ENCODE measurements at regions not wholly inside any gene's neighbourhood (a gene's known extent, or its start where the extent isn't known, plus 50 kb on each side); places are given as distances from the start of the nearest gene placed in this dataset.

GRCh38 chr5:3948838-3949237 lies 353.2 kb downstream of the IRX1 start:
- Mint-ChIP-seq H3K4me3 (no peak overlapping the region), H3K27ac (no peak overlapping the region), H3K9me3 (ENCODE audit: insufficient read depth) (peaks cover 2% of the 10 kb centered on the region), H3K4me1 (peaks cover 2% of the 10 kb centered on the region), H3K27me3 (no peaks in the 10 kb centered on the region)
- Histone ChIP-seq H3K36me3 (replicated peaks in 1 of 2; ENCODE audit: control extremely low read depth in 1 of 2, control insufficient read depth in 1 of 2, extremely low read depth in 1 of 2, insufficient read depth in 2 of 2, low read length in 1 of 2) (no peaks in the 10 kb centered on the region), H3K27ac (ENCODE audit: low read length in 2 of 2) (no peak overlapping the region), H3K79me2 (ENCODE audit: control insufficient read depth, insufficient read depth, low read length) (no peaks in the 10 kb centered on the region), H3K9ac (ENCODE audit: low read length) (no peak overlapping the region), H3K4me2 (replicated peaks; ENCODE audit: low read depth, low read length, poor library complexity, severe bottlenecking) (no peak overlapping the region), H3K9me3 (ENCODE audit: control extremely low read depth in 1 of 3, control insufficient read depth in 2 of 3, insufficient read depth in 1 of 3, low read length in 2 of 3) (peaks cover 0 to 10% (median 0%) of the 10 kb centered on the region in 3 donors), H3K4me1 (ENCODE audit: control insufficient read depth in 2 of 2, insufficient read depth in 2 of 2, low read length in 2 of 2) (no peaks in the 10 kb centered on the region), H3K4me3 (ENCODE audit: control extremely low read depth in 1 of 5, extremely low read depth in 1 of 5, insufficient read depth in 1 of 5, low read depth in 2 of 5, low read length in 4 of 5) (no peak overlapping the region), H4K20me1 (ENCODE audit: control insufficient read depth, insufficient read depth, low read length, poor library complexity, severe bottlenecking) (no peaks in the 10 kb centered on the region), H3K27me3 (replicated peaks in 1 of 4; ENCODE audit: control extremely low read depth in 1 of 4, control insufficient read depth in 3 of 4, insufficient read depth in 4 of 4, low read length in 3 of 4) (no peaks in the 10 kb centered on the region), H2AFZ (ENCODE audit: insufficient read depth, low read depth, low read length, poor library complexity, severe bottlenecking) (no peak overlapping the region)
- ChIA-PET POLR2A (no interaction called here), CTCF (no interaction called here)
- ATAC-seq (ENCODE audit: low read depth): no peak
- TF ChIP-seq EZH2 (IDR thresholded peaks at IDR 0.05; ENCODE audit: borderline replicate concordance, insufficient read depth, low read depth, low read length, poor library complexity, severe bottlenecking): no peak
- no peak for TF ChIP-seq CTCF (IDR thresholded peaks at IDR 0.05)
- intact Hi-C loops (cut with micrococcal nuclease): no loop called here
- 66% methylated on average over 4 of the region's 4 CpGs for WGBS (ENCODE audit: insufficient coverage)
- DNase-seq: no peak

DNA sequence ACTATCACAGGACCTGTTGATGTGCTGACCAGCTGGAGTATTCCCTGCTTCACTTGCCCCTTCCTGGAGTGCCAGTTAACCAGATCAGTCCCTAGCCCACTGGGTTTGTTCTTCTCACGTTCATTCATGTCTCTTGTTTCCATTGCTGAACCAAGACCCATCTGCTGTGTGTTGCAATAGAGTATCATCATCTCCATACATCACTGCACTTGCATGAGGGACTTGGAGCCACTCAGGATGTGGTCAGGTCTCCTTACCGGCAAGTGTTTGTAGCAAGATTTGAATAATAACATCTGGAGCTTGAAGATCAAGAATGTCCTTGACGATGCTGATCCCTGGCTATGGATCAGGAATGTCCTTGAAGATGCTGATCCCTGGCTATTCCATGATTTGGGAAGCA lies 358.6 kb downstream of the IRX1 start:
- Mint-ChIP-seq H3K27ac (no peak overlapping the region), H3K4me3 (no peak overlapping the region), H3K27me3 (no peaks in the 10 kb centered on the region), H3K4me1 (no peaks in the 10 kb centered on the region), H3K9me3 (ENCODE audit: insufficient read depth) (peaks cover 4% of the 10 kb centered on the region)
- DNase-seq: no peak
- TF ChIP-seq EZH2 (IDR thresholded peaks at IDR 0.05; ENCODE audit: borderline replicate concordance, insufficient read depth, low read depth, low read length, poor library complexity, severe bottlenecking) (no peak), CTCF (IDR thresholded peaks at IDR 0.05) (no peak)
- Histone ChIP-seq H3K36me3 (replicated peaks in 1 of 2; ENCODE audit: control extremely low read depth in 1 of 2, control insufficient read depth in 1 of 2, extremely low read depth in 1 of 2, insufficient read depth in 2 of 2, low read length in 1 of 2) (no peaks in the 10 kb centered on the region), H3K4me1 (ENCODE audit: control insufficient read depth in 2 of 2, insufficient read depth in 2 of 2, low read length in 2 of 2) (no peaks in the 10 kb centered on the region), H3K27me3 (replicated peaks in 1 of 4; ENCODE audit: control extremely low read depth in 1 of 4, control insufficient read depth in 3 of 4, insufficient read depth in 4 of 4, low read length in 3 of 4) (no peaks in the 10 kb centered on the region), H3K4me2 (replicated peaks; ENCODE audit: low read depth, low read length, poor library complexity, severe bottlenecking) (no peak overlapping the region), H2AFZ (ENCODE audit: insufficient read depth, low read depth, low read length, poor library complexity, severe bottlenecking) (no peak overlapping the region), H3K9me3 (ENCODE audit: control extremely low read depth in 1 of 3, control insufficient read depth in 2 of 3, insufficient read depth in 1 of 3, low read length in 2 of 3) (no peaks in the 10 kb centered on the region), H3K27ac (ENCODE audit: low read length in 2 of 2) (no peak overlapping the region), H3K9ac (ENCODE audit: low read length) (no peak overlapping the region), H3K4me3 (ENCODE audit: control extremely low read depth in 1 of 5, extremely low read depth in 1 of 5, insufficient read depth in 1 of 5, low read depth in 2 of 5, low read length in 4 of 5) (no peak overlapping the region), H4K20me1 (ENCODE audit: control insufficient read depth, insufficient read depth, low read length, poor library complexity, severe bottlenecking) (no peaks in the 10 kb centered on the region), H3K79me2 (ENCODE audit: control insufficient read depth, insufficient read depth, low read length) (no peaks in the 10 kb centered on the region)
- CTCF ChIA-PET: no interaction called here
- intact Hi-C loops (cut with micrococcal nuclease): no loop called here
- 3% methylated on average over 3 of the region's 3 CpGs for WGBS (ENCODE audit: insufficient coverage)
- ATAC-seq (ENCODE audit: low read depth): no peak
- POLR2A ChIA-PET: no interaction called here
